Vagina (tissue), 2 donors: ENCODE measurements at regions not wholly inside any gene's neighbourhood (a gene's known extent, or its start where the extent isn't known, plus 50 kb on each side); places are given as distances from the start of the nearest gene placed in this dataset.

Source experiments
- POLR2A ChIP-seq, 2 donors: fragments of 450-650 bp; IDR thresholded peaks; one replicate each; pipeline ENCODE4 v1.6.1; 2017; ENCODE audit warnings: antibody characterized with exemption in 2 of 2, mild to moderate bottlenecking in 2 of 2, moderate library complexity in 2 of 2
- POLR2AphosphoS5 ChIP-seq, 2 donors: sonication (generic); formaldehyde crosslinking; IDR thresholded peaks; one replicate each; pipeline ENCODE4 v1.9.0; 2017; ENCODE audit warnings: antibody characterized with exemption in 2 of 2, mild to moderate bottlenecking in 2 of 2, low read depth in 1 of 2; ENCODE audit not compliant: insufficient read depth in 1 of 2
- TF ChIP-seq, protein P1 (sequence below), 3 experiments: fragments of 450-650 bp in 2 of 3; fragments of 200-600 bp in 1 of 3; sonication (generic) in 1 of 3; IDR thresholded peaks; one replicate each; pipeline ENCODE4 v1.5.1; 2017 to 2019; ENCODE audit warnings: antibody characterized with exemption in 3 of 3, mild to moderate bottlenecking in 2 of 3, moderate library complexity in 2 of 3

DNA sequence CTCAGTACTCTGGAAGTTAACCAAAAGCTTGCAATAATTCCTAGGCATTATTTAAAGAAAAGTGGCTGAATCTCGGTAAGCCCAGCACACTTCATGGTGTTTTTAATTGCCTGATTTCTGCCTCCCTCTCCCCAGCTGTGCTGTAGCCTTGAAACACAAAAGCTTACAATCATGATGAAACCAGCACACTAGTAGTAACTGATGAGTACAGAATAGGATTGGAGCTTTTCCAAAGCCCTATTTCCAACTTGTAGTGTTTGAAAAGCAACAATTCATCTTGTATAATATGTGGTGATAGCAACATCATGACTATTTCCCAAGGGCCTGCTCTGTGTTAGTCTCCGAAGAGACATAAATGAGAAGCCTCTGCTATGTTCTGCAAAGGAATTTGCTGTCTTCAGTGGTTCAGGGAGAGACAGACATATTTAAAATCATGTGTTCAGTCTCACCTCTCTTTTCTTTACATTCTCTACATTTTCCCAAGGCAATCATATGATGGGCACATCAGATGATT lies 1015.0 kb downstream of the BCL11A start:
- TF ChIP-seq, protein P1, sequence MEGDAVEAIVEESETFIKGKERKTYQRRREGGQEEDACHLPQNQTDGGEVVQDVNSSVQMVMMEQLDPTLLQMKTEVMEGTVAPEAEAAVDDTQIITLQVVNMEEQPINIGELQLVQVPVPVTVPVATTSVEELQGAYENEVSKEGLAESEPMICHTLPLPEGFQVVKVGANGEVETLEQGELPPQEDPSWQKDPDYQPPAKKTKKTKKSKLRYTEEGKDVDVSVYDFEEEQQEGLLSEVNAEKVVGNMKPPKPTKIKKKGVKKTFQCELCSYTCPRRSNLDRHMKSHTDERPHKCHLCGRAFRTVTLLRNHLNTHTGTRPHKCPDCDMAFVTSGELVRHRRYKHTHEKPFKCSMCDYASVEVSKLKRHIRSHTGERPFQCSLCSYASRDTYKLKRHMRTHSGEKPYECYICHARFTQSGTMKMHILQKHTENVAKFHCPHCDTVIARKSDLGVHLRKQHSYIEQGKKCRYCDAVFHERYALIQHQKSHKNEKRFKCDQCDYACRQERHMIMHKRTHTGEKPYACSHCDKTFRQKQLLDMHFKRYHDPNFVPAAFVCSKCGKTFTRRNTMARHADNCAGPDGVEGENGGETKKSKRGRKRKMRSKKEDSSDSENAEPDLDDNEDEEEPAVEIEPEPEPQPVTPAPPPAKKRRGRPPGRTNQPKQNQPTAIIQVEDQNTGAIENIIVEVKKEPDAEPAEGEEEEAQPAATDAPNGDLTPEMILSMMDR (IDR thresholded peaks at IDR 0.05) = no peak
- TF ChIP-seq POLR2AphosphoS5 (IDR thresholded peaks at IDR 0.05; ENCODE audit: insufficient read depth in 1 of 2, low read depth in 1 of 2) = no peak
- no peak for TF ChIP-seq POLR2A (IDR thresholded peaks at IDR 0.05)
